ENCODE measurements at regions not wholly inside any gene's neighbourhood (a gene's known extent, or its start where the extent isn't known, plus 50 kb on each side); places are given as distances from the start of the nearest gene placed in this dataset.

- H3K27me3 ChIP-seq = peaks cover 0 to 10% (median 0%) of the 10 kb centered on the region in 9 donors
- peak overlapping the region in 1 of 12 donors; percentile 52 for H3K27ac ChIP-seq
- no peak for DNase-seq
- no peak overlapping the region for H3K4me3 ChIP-seq
- WGBS, 4 donors = 64 to 76% (median 67%) methylated on average over 2 of the region's 2 CpGs
- H3K9me3 ChIP-seq = peaks cover 0 to 8% (median 0%) of the 10 kb centered on the region in 12 donors
- no peaks in the 10 kb centered on the region for H3K4me1 ChIP-seq
- H3K36me3 ChIP-seq = no peaks in the 10 kb centered on the region
- intact Hi-C loops (cut with DNase I) = no loop called here
- ATAC-seq = peak; percentile 31 to 80 (median 51)
- TF ChIP-seq CTCF (IDR thresholded peaks at IDR 0.05) (no peak), POLR2A (IDR thresholded peaks at IDR 0.05) (no peak)
Observed at GRCh38 chrX:23504895-23505294, 162.4 kb upstream of the PRDX4 start.

DNA sequence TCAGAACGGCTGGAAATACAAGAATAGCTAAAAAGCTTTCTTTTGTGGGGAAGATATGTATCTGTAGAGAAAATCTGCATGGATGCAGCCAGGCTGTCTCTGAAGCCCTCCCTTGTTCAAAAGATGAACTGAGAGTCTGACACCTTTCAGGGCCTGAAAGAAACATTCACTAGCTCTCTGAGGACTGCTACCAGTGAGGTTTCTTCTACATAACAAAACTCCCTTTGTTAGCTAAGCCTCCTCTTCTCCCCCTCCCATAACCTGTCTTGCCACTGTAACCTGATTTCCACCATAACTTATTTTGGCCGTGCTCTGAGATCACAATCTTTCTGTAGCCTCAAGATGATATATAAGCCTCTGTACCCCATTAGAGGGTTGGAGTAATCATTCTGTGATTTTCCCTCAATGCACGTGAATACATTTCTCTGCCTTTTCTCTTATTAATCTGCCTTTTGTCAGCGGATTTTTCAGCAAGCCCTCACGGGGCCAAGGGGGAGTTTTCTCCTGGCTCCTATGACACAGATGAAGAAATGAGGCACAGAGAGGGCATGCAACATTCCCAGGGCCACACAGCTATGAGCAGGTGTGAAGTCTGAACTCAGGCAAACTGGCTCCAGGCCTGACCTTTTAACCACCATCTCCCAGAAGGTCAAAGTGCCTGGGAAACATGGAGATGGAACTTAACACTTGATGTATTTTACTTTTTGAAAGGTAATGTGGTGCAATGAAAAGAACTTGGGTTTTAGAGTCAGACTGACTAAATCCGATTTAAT lies 161.6 kb upstream of the PRDX4 start:
- DNase-seq (no peak), ATAC-seq (no peak)
- peaks cover 0 to 9% (median 0%) of the 10 kb centered on the region in 12 donors for H3K9me3 ChIP-seq
- H3K4me3 ChIP-seq = no peak overlapping the region
- peaks cover 0 to 11% (median 0%) of the 10 kb centered on the region in 9 donors for H3K27me3 ChIP-seq
- no peak for TF ChIP-seq POLR2A (IDR thresholded peaks at IDR 0.05)
- no peak for TF ChIP-seq CTCF (IDR thresholded peaks at IDR 0.05)
- no peak overlapping the region for H3K27ac ChIP-seq
- intact Hi-C loops (cut with DNase I) = no loop called here
- 59 to 77% (median 68%) methylated on average over 6 of the region's 6 CpGs for WGBS, 4 donors
- H3K4me1 ChIP-seq = no peaks in the 10 kb centered on the region
- no peaks in the 10 kb centered on the region for H3K36me3 ChIP-seq

- ATAC-seq (no peak), DNase-seq (no peak)
- Histone ChIP-seq H3K27me3 (peaks cover 0 to 11% (median 0%) of the 10 kb centered on the region in 9 donors), H3K4me1 (no peaks in the 10 kb centered on the region), H3K4me3 (no peak overlapping the region), H3K27ac (no peak overlapping the region), H3K36me3 (no peaks in the 10 kb centered on the region), H3K9me3 (peaks cover 0 to 9% (median 0%) of the 10 kb centered on the region in 12 donors)
- WGBS, 4 donors = 50 to 82% (median 61%) methylated on average over 1 of the region's 1 CpG
- intact Hi-C loops (cut with DNase I) = no loop called here
- TF ChIP-seq CTCF (IDR thresholded peaks at IDR 0.05) (no peak), POLR2A (IDR thresholded peaks at IDR 0.05) (no peak)
Observed at GRCh38 chrX:23509256-23509655, 158.0 kb upstream of the PRDX4 start.

DNA sequence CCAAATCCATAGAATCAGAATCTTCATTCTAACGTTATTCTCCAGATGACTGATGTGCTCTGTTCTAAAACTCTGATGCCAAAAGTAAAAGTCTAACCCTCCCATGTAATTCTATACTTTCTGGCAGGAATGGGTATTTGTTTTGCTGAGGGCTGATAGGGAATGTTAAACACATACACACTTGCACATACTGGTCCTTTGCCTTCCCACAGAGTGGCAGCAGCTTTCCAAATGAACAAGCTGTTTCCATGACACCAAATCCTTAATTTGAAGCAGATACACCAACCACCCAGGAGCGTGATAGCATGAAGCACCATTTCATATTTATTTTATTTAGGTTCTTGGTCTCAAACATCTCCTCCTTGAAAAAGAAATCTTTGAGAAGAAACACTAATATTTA lies 155.5 kb upstream of the PRDX4 start:
- Histone ChIP-seq H3K27me3 (peaks cover 0 to 11% (median 0%) of the 10 kb centered on the region in 9 donors), H3K4me1 (no peaks in the 10 kb centered on the region), H3K4me3 (no peak overlapping the region), H3K36me3 (no peaks in the 10 kb centered on the region), H3K27ac (no peak overlapping the region), H3K9me3 (peaks cover 0 to 9% (median 0%) of the 10 kb centered on the region in 12 donors)
- ATAC-seq (no peak), DNase-seq (no peak)
- TF ChIP-seq POLR2A (IDR thresholded peaks at IDR 0.05) (no peak), CTCF (IDR thresholded peaks at IDR 0.05) (no peak)
- WGBS, 4 donors = 44 to 71% (median 59%) methylated on average over 2 of the region's 2 CpGs
- intact Hi-C loops (cut with DNase I) = no loop called here
